ENCODE measurements at regions not wholly inside any gene's neighbourhood (a gene's known extent, or its start where the extent isn't known, plus 50 kb on each side); places are given as distances from the start of the nearest gene placed in this dataset.

DNA sequence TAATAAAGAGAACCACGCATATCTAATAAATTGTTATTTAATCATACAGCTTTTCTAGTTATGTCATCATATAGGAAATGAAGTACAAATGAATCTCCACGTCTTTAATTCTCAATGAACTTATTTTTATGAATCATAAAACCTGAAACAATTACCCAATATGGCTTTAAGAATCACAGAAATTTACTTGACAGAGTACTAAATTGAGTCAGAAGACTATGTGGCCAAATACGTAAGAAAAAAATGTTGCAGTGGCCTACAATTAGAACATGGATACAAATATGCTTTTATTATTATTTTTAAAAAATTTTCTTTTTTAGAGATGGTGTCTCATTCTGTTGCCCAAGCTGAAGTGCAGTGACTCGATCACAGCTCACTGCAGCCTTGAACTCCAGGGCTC lies 584.7 kb upstream of the SLC35B3 start:
- ATAC-seq (replicated peaks) = no peak
- no peak for DNase-seq
- Mint-ChIP-seq H3K4me1 (ENCODE audit: low read depth in 2 of 2) (no peaks in the 10 kb centered on the region), H3K27me3 (no peaks in the 10 kb centered on the region), H3K9me3 (peaks cover 0 to 10% of the 10 kb centered on the region in 2 donors), H3K36me3 (ENCODE audit: insufficient read depth) (no peaks in the 10 kb centered on the region), H3K4me3 (no peak overlapping the region), H3K27ac (no peak overlapping the region)

DNA sequence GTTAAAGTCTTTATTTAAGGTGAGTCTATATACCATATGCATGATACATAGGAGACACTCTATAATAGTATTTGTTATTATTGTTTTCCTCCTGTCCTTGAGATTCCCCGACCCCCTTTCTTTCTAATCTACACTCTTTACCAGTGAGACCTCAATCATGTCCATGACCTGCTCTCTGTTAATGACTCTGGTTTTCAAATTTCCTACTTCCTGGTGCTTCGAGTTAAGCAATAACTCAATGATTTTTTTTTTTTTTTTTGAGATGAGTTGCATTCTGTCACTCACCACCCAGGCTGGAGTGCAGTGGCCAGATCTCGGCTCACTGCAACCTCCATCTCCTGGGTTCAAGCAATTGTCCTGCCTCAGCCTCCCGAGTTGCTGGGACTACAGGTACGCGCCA lies 574.6 kb upstream of the SLC35B3 start:
- H3K4me3 Mint-ChIP-seq = no peak overlapping the region
- no peak overlapping the region for H3K27ac Mint-ChIP-seq
- ATAC-seq (replicated peaks) (no peak), DNase-seq (no peak)
- no peaks in the 10 kb centered on the region for H3K4me1 Mint-ChIP-seq (ENCODE audit: low read depth in 2 of 2)
- H3K9me3 Mint-ChIP-seq = peaks cover 0 to 10% of the 10 kb centered on the region in 2 donors
- no peaks in the 10 kb centered on the region for H3K36me3 Mint-ChIP-seq (ENCODE audit: insufficient read depth)
- no peaks in the 10 kb centered on the region for H3K27me3 Mint-ChIP-seq

DNA sequence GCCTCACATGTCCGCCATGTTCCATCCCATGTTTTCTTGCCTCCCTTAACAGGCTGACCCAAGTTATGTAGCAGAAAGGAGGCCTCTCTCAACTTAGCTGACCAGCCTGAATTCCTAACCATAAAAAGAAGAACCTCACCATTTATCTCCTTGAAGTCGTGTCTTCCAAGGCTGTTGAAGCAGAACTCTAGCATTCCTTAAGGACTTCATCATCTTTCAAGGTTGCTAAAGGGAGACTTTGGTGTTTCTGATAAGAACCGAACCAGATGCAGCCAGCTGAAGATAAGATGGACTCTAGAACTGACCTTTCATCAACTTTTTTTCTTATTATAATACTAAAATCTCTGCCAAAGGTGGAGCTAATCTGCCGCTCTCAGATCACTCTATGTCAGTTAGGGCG lies 571.7 kb upstream of the SLC35B3 start:
- H3K27ac Mint-ChIP-seq = no peak overlapping the region
- H3K36me3 Mint-ChIP-seq (ENCODE audit: insufficient read depth) = no peaks in the 10 kb centered on the region
- H3K9me3 Mint-ChIP-seq = peaks cover 5 to 10% of the 10 kb centered on the region in 2 donors
- DNase-seq (no peak), ATAC-seq (replicated peaks) (no peak)
- H3K27me3 Mint-ChIP-seq = no peaks in the 10 kb centered on the region
- no peak overlapping the region for H3K4me3 Mint-ChIP-seq
- H3K4me1 Mint-ChIP-seq (ENCODE audit: low read depth in 2 of 2) = no peaks in the 10 kb centered on the region

DNA sequence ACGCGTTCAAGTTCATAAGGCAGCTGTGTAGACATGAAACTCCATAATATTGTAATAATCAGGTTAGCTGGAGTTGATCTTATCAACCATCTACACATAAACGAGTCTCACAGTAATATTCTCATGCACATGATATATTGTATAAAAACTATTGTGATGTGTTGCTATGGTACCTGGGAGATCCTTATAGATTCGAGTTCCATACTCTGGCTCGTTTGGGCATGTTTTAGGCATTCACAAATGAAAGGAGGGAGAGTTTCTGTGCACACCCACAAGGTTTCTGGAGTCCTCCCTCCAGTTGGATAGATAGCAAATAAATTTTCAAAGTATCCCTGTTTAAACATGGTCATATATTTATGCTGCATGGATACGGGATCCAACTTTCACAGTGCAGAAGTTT lies 567.5 kb upstream of the SLC35B3 start:
- ATAC-seq (replicated peaks) = no peak
- no peak for DNase-seq
- Mint-ChIP-seq H3K9me3 (peaks cover 3 to 10% of the 10 kb centered on the region in 2 donors), H3K27me3 (no peaks in the 10 kb centered on the region), H3K27ac (no peak overlapping the region), H3K36me3 (ENCODE audit: insufficient read depth) (no peaks in the 10 kb centered on the region), H3K4me1 (ENCODE audit: low read depth in 2 of 2) (no peaks in the 10 kb centered on the region), H3K4me3 (no peak overlapping the region)

DNA sequence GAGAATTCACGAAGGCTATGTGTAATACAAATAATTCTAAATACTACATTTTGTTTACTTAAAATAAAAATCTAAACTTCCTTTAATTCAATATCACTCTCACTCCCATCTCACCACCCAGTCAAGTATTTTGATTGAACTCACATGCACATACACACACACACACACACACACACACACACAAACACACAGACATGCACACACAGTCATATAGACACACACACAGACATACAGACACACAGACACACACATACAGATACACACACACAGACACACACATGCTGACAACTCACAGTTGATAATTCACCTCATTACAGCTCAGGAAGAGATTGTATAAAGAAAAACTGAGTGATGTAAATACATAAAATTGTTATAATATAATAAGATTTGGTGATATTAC lies 559.8 kb upstream of the SLC35B3 start:
- Mint-ChIP-seq H3K27me3 (no peaks in the 10 kb centered on the region), H3K9me3 (peaks cover 0 to 5% of the 10 kb centered on the region in 2 donors), H3K36me3 (ENCODE audit: insufficient read depth) (no peaks in the 10 kb centered on the region), H3K4me1 (ENCODE audit: low read depth in 2 of 2) (no peaks in the 10 kb centered on the region), H3K4me3 (no peak overlapping the region), H3K27ac (no peak overlapping the region)
- ATAC-seq (replicated peaks) (no peak), DNase-seq (no peak)

DNA sequence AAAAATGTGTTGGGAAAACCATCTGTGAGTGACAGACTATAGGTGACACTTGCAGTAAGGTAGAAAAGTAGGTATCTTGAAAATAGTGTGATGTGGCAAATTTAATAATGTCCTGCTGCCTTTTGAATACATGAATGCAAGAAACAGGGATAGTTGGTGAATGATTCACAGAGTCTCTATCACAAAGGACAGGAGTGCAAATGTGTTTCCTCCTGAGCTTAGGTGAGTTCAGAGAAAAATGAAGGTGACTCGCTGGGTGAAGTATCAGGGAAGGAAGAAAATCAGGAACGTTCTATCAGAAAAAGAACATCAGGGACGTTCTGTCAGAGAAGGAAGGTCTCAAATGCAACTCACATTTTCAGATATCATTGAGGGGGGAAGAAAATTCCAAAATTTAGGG lies 557.8 kb upstream of the SLC35B3 start:
- Mint-ChIP-seq H3K27ac (no peak overlapping the region), H3K36me3 (ENCODE audit: insufficient read depth) (no peaks in the 10 kb centered on the region), H3K27me3 (no peaks in the 10 kb centered on the region), H3K4me1 (ENCODE audit: low read depth in 2 of 2) (no peaks in the 10 kb centered on the region), H3K9me3 (peaks cover 0 to 5% of the 10 kb centered on the region in 2 donors), H3K4me3 (no peak overlapping the region)
- ATAC-seq (replicated peaks) (no peak), DNase-seq (no peak)

DNA sequence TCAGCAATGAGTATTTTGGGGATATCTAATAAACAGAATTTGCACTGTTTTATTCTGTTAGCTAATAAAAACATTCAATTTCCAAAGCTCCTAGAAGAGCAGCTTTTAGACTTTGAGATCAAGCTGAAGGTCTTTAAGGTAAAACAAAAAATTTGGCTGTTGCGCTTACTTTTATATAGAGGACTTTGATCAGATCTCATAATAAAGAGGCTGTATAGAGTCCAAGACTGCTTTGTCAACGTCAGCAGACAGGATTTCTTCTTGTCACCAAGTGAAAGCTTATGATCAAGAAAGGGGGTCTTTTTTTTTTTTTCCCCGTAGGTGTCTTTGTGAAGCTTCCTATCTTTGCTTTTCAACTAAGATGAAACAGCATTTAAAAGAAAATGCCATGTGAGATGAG lies 556.5 kb upstream of the SLC35B3 start:
- no peak for DNase-seq
- no peak for ATAC-seq (replicated peaks)
- H3K4me1 Mint-ChIP-seq (ENCODE audit: low read depth in 2 of 2) = no peaks in the 10 kb centered on the region
- no peak overlapping the region for H3K27ac Mint-ChIP-seq
- peaks cover 0 to 2% of the 10 kb centered on the region in 2 donors for H3K9me3 Mint-ChIP-seq
- H3K36me3 Mint-ChIP-seq (ENCODE audit: insufficient read depth) = no peaks in the 10 kb centered on the region
- H3K4me3 Mint-ChIP-seq = no peak overlapping the region
- peaks cover 0 to 11% of the 10 kb centered on the region in 2 donors for H3K27me3 Mint-ChIP-seq

DNA sequence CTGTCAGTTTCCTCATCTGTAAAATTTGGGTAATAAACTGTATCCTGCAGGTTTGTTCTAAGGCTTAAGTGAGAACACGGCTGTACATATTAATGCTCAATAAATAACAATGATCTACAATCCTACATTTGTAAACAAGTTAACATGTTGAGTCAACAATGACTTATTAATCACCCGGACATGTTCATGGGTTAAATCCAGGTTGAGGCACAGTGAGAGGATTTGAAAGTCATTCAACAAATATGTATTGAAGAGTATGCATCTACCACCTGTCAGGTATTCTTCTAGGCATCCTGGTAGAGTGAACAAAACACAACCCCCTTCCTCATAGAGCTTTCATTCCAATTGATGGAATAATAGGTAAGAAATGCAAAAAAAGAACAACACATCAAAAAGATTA lies 554.7 kb upstream of the SLC35B3 start:
- Mint-ChIP-seq H3K27me3 (peaks cover 0 to 11% of the 10 kb centered on the region in 2 donors), H3K36me3 (ENCODE audit: insufficient read depth) (no peaks in the 10 kb centered on the region), H3K27ac (no peak overlapping the region), H3K4me3 (no peak overlapping the region), H3K9me3 (peaks cover 0 to under 1% of the 10 kb centered on the region in 2 donors), H3K4me1 (ENCODE audit: low read depth in 2 of 2) (no peaks in the 10 kb centered on the region)
- DNase-seq (no peak), ATAC-seq (replicated peaks) (no peak)

DNA sequence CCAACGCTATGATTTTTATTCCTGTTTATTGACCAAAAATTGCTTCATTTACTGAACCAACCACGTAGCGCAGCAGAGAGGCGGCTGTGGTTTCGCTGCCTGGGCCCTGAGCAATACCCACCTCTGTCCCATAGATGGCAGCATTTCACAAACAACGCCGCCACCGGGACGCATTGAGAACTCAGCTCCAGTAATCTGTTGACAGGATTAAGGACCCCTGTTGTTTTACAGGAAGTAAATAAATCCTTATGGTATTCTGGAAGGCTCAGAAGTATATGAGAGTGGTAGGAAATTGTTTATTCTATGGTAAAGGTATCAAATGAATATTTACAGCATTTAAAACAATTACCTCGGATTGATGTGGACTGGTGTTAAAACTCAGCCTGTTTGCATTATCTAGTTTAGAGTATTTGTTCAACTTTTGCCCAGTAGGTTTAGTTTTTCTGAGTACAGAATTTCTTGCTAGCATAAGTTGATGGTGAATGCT lies 547.9 kb upstream of the SLC35B3 start:
- ATAC-seq (replicated peaks) (peak; percentile 58), DNase-seq (peak; percentile 5 to 12 (median 9))
- no peaks in the 10 kb centered on the region for H3K4me1 Mint-ChIP-seq (ENCODE audit: low read depth in 2 of 2)
- no peak overlapping the region for H3K4me3 Mint-ChIP-seq
- no peak overlapping the region for H3K27ac Mint-ChIP-seq
- no peaks in the 10 kb centered on the region for H3K36me3 Mint-ChIP-seq (ENCODE audit: insufficient read depth)
- H3K27me3 Mint-ChIP-seq = peaks cover 0 to 11% of the 10 kb centered on the region in 2 donors
- H3K9me3 Mint-ChIP-seq = no peaks in the 10 kb centered on the region

DNA sequence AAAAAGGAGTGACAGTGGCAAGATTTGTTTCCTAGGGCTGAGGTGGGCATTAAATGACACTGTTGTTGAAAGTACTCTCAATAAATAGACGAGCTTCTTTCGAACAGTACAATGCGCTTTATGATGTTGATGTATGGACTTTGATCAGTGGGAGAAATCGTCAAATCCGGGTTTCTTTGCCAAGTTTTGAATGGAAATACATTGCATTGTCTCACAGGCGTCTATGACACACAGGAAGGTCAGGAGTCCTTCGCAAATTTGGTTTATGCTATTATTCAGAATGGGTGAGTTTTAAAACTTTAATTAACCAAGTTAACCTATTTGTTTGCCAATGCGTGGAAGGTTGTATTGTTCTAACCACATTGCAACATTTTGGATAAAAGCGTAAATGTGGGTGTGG lies 547.3 kb upstream of the SLC35B3 start:
- H3K27ac Mint-ChIP-seq = no peak overlapping the region
- no peak for ATAC-seq (replicated peaks)
- H3K4me3 Mint-ChIP-seq = no peak overlapping the region
- DNase-seq = no peak
- H3K27me3 Mint-ChIP-seq = peaks cover 0 to 7% of the 10 kb centered on the region in 2 donors
- no peaks in the 10 kb centered on the region for H3K4me1 Mint-ChIP-seq (ENCODE audit: low read depth in 2 of 2)
- H3K36me3 Mint-ChIP-seq (ENCODE audit: insufficient read depth) = no peaks in the 10 kb centered on the region
- H3K9me3 Mint-ChIP-seq = no peaks in the 10 kb centered on the region

DNA sequence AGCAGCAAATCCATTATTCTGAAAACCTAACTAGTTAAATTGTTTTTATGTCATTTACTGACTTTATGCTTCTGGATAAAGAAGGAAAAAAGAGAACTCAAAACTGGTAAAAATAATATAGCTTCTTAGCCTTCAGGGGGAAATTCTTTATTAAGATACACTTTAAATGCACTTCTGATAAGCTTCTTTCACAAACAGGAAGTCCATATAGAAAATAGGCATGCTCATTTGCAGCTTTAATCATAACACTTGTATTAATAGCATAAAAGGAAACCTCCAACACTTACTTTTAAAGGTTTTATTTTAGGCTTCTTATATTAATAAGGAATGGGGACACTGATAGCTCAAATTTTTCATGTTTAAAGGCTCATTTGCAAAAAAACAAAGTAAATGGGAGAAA lies 538.0 kb upstream of the SLC35B3 start:
- no peak overlapping the region for H3K27ac Mint-ChIP-seq
- H3K36me3 Mint-ChIP-seq (ENCODE audit: insufficient read depth) = no peaks in the 10 kb centered on the region
- no peak overlapping the region for H3K4me3 Mint-ChIP-seq
- no peaks in the 10 kb centered on the region for H3K4me1 Mint-ChIP-seq (ENCODE audit: low read depth in 2 of 2)
- H3K27me3 Mint-ChIP-seq = no peaks in the 10 kb centered on the region
- ATAC-seq (replicated peaks) (no peak), DNase-seq (no peak)
- no peaks in the 10 kb centered on the region for H3K9me3 Mint-ChIP-seq

DNA sequence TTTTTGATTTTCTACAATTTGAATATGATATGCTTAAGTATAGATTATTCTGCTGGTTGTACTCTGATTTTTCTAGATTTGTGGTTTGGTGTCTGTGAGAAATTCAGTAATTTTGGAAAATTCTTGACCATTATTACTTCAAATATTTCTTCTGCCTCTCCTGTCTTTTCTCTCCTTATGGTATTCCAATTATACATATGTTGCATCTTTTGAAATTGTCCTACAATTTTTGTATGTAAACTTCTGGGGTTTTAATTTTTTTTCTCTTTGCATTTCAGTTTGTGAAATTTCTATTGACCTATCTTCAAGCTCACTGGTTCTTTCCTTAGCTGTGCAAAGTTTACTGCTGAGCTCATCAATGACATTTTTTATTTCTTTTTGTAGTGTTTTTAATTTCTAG lies 534.4 kb upstream of the SLC35B3 start:
- Mint-ChIP-seq H3K27me3 (no peaks in the 10 kb centered on the region), H3K9me3 (peaks cover 2 to 19% of the 10 kb centered on the region in 2 donors), H3K27ac (no peak overlapping the region), H3K4me3 (no peak overlapping the region), H3K36me3 (ENCODE audit: insufficient read depth) (no peaks in the 10 kb centered on the region), H3K4me1 (ENCODE audit: low read depth in 2 of 2) (no peaks in the 10 kb centered on the region)
- ATAC-seq (replicated peaks) (no peak), DNase-seq (no peak)

DNA sequence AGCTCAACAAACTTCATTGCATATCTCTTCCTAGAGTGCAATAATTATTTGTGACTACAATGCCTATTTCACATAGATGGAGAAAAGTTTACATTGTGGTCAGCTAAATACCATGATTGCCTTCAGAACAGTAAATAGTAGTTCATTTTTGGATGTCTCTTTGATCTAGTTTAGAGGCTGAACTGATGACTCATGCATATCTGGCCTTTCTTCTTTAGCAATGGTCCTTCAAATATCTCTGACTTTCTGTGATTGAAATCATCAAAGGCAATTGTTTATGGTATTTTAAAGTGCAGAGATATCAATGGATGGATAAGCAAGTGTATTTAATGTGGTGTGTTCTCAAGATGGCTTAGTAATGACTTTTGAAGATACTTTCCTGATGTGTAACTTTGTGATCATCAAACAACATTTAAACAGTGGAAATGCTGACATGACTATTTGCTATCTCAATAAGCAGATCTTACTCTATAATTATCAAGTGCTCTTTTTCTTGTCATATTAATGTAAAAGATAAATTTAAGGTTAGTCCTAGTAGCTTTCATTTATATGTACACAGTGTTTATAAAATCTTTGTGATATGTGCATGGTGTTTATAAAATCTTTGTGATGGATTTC lies 523.7 kb upstream of the SLC35B3 start:
- H3K36me3 Mint-ChIP-seq (ENCODE audit: insufficient read depth) = no peaks in the 10 kb centered on the region
- ATAC-seq (replicated peaks) (no peak), DNase-seq (no peak)
- no peak overlapping the region for H3K4me3 Mint-ChIP-seq
- H3K9me3 Mint-ChIP-seq = peaks cover 0 to 5% of the 10 kb centered on the region in 2 donors
- no peaks in the 10 kb centered on the region for H3K4me1 Mint-ChIP-seq (ENCODE audit: low read depth in 2 of 2)
- H3K27me3 Mint-ChIP-seq = no peaks in the 10 kb centered on the region
- no peak overlapping the region for H3K27ac Mint-ChIP-seq

DNA sequence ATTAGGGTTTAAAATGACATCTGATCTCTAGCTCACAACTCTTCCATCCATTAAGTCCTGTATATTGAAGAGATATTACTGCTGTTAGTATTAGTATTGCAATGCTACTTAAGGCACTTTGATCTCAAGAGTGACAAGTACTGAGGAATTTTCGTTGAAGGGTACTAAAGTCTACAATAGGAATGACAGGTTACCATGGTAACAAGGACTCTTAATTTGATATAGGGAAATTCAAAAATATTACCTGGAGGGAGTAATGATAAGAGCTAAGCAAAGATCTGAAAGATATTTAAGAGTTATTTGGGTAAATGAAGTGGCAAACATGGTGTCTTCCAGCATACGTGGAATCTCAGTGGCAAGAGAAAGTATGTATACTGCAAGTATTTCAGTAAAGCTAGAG lies 518.0 kb upstream of the SLC35B3 start:
- DNase-seq (no peak), ATAC-seq (replicated peaks) (no peak)
- Mint-ChIP-seq H3K4me3 (no peak overlapping the region), H3K27ac (no peak overlapping the region), H3K27me3 (no peaks in the 10 kb centered on the region), H3K36me3 (ENCODE audit: insufficient read depth) (no peaks in the 10 kb centered on the region), H3K9me3 (peaks cover 0 to 4% of the 10 kb centered on the region in 2 donors), H3K4me1 (ENCODE audit: low read depth in 2 of 2) (no peaks in the 10 kb centered on the region)

DNA sequence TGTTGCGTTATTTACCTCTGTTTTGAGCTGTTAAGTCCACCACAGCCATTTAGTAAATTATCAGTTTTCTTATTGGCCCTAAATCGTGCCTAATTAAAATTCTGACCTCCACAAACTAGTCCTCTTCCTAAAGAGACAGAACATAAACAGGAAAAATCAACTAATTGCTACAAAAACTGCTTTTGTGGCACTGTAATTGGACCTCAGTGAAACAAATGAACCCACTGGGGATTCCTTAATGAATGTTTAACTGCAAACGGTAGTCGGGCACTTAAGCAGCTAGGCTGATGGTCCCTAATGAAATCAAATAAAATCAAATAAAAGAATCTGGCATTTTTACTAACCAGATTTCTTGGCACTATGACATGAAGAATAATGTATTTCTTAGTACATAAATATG lies 513.4 kb upstream of the SLC35B3 start:
- Mint-ChIP-seq H3K4me1 (ENCODE audit: low read depth in 2 of 2) (no peaks in the 10 kb centered on the region), H3K36me3 (ENCODE audit: insufficient read depth) (no peaks in the 10 kb centered on the region), H3K27me3 (no peaks in the 10 kb centered on the region), H3K4me3 (no peak overlapping the region), H3K9me3 (peaks cover 0 to 6% of the 10 kb centered on the region in 2 donors), H3K27ac (no peak overlapping the region)
- ATAC-seq (replicated peaks) (no peak), DNase-seq (no peak)

Measured in effector memory CD8-positive, alpha-beta T cell (primary cell).